ENCODE measurements at regions not wholly inside any gene's neighbourhood (a gene's known extent, or its start where the extent isn't known, plus 50 kb on each side); places are given as distances from the start of the nearest gene placed in this dataset.

DNA sequence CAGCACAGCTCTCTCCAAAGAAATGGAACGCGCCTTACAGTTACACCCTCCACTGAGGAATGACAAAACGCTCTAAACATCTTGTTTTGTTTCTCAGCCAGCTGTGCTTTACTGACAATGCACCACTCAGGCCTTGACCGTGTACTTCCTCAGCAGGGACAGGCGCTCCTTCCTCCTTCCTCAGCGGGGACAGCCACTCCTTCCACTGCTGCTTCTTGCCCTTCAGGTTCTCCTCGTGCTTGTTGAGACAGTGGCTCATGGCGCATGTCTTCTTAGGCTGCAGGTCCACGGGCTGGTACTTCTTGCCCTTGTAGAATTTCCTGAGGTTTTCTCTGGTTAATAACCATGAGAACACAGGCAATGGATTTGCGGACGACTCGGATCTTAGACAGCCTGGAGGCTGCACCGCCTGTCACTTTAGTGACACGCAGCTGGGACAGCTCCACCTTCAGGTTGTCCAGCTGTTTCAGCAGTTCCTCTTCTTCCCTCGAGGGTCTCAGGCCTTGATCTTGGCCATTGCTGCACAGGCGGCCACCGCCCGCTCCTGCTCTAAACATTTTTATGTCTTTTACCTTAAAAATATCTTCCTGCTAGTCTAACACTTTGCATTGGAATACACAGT, 613.8 kb downstream of the BRD1 start:
- DNase-seq, result no peak

GRCh38 chr22:49212466-49212865, 615.2 kb downstream of the BRD1 start:
- DNase-seq, result no peak

DNA sequence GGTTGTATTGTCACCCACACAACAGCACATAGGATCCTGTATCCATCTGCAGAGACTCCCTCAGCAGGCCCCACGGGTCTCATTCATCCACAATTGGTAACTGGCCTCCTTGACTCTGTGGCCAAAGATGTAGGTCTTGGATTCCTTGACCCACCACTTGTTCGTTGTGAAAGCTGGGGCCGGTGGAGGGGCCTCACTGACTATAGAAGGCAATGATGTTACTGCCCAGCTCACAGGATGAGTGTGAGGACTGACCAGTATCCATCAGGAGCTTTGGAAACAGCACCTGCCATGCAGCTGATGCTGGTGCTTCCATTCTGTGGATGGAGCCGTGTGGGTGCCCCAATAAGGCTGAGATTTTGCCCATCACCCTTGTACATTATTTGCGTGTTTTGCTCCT, 615.7 kb downstream of the BRD1 start:
- no peak for DNase-seq

DNA sequence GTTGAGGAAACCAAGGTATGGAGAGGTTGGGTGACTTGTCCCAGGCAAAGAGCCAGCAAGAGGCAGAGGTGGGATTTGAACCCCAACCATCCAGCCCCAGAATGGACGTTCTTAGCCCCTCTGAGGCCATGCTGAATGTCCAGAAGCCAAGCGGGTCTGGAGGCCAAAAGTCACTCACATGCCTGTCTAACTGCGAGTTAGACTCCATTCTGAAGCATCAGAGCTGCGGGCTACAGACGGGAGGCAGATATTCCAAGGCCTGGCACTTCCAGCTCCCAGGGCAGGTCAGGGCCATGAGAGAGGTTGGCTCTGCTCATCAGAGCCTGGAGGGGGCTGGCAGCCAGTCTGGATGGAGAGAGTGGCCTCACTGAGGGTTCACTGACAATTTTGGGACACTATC, 616.5 kb downstream of the BRD1 start:
- no peak for DNase-seq

DNA sequence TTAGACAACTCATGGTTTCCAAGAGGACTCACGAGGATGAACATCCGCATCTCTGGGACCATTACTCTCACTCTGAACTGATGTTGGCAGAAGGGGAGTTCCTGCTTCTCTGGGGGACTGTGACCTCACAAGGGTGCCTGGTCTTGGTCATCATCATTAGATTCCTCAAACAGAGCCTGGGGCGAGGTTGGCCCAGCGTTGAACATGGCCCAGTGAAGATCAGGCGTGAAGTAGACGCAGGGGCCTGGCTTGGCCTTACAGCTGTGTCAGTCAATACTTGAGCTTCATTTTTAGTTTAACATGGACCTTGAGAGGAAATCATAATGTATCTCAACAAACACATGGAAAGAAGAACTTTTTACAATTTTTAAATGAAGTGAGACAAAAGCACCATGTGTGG, 617.1 kb downstream of the BRD1 start:
- DNase-seq, result no peak

- DNase-seq, result no peak
These were observed 618.0 kb downstream of the BRD1 start for GRCh38 chr22:49209452-49210195.

DNA sequence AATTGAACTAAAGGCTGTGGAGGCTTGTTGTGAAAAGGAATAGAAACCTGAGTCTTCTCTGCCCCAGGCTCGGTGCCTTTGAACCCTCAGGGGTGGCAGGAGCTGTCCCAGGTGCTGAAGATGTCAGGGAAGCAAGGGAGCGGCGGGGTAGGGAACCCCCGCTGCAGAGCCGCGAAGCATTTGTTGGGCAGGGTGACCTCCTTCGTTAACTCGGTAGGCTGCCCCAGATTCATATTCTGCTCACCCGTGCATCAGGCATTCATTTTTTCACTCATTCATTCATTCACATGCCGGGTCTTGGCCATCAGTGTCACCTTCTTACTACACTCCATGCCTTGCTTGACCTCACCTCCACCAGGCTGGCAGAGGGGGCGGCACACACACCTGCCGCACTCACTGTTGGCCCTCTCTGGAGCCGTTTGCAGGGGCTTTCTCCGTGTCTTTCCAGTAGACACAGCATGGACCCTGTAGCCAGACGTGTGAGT, 618.9 kb downstream of the BRD1 start:
- no peak for DNase-seq

DNA sequence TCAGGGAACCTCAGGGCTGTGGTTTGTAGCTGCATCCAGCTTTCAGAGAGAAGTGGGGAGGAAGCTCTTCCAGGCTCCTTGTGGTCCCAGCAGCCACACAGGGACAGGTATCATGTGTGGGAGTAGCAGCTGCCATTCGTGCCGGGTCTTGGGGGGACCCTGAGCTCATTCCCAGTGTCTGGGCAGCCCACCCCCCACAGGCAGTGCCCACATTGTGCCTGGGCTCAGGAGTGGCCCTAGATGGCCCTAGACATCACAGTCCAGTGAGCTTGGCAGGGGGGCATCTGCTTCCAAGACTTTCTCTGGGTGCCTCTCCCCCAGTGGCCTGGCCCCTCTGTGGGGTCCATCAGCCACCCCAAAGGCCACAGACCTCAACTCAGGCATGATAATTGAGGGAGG, 619.7 kb downstream of the BRD1 start:
- no peak for DNase-seq

DNA sequence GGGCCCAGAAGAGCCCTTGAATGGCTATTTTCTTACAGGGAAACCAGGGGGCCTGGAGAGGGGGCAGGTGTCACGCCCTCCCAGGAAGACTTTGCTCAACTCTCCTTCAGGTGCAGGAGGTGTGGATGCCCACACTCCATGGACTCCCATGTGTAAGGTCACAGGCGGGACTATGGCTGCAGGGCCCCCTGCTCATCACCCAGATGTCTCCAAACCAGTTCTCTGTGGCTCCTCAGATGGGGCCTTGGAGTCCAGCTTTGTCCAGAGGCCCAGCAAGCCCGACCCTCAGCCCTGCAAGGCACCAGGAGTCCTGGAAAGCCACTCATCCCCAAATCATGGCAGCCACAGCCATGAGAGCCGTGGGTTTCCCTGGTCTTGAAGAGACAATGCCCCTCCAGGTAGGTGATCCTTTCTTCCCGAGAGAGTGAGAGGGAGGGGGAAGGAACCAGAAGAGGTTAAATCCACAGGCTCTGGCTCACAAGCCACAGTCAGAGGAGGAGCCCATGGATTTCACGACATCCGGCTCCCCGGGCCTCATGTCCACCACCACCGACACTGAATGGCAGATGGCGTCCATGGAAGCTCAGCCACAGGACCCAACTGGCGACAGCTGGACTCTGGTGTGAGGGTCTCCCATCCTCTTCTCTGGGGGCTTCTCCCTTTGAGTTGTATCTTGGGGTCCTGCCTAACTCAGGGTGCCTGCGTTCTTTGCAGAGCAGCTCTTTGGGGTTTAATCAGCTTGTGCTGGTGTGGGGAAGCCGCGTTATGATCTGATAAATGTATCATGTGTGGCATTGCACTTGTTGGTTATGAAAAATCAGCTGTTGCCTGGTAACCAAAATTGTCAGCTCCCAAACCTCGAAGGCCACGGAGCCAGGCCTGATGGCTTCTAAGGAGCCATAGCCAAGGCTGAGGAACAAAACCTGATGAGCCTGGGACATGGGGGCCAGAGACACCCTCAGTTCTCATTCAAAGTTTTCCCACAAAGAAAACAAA, 620.4 kb downstream of the BRD1 start:
- no peak for DNase-seq

- no peak for DNase-seq
These were observed 621.4 kb downstream of the BRD1 start for GRCh38 chr22:49206281-49206680.

GRCh38 chr22:49205483-49205800, 622.2 kb downstream of the BRD1 start:
- no peak for DNase-seq

DNA sequence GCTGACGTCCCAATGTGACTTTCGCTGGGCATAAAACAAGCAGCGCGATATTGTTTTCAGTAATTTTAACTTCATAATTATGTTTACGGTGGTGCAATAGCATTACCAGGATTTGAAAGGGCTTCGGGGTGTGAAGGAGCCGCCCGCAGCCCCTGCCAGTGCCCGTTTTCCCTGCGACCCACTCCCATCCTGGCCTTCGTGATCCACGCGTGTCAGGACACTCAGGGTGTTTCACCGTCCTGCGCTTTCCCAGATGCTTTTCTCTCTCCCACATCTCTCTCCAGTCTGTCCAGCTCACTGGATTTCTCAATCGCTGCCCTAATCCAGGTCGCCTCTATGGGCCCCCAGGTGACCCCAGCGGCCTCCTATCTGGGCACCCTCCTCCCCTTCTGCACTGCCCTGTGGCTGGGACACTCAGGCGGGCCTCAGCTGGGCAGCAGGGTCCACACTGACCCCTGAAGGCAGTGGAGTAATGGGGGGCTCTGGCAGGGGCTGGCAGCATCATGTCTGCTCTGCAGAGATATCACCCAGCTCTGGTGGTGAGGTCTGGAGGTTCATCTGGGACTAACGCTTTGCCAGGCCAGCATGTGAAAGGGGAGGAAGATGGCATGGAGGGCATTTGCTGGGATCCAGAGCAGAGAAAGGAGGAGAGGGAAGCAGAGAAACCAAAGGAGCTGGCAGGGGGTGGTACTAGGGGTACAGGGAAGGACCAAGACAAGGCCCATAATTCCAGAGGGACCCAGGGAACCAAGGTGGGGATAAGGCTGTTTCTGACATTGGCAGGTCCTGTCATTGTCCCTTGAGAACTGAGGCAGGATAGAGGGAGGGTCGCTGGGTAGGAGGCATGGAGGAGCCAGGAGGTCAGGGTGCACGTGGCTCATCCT, 622.8 kb downstream of the BRD1 start:
- DNase-seq, result no peak

DNA sequence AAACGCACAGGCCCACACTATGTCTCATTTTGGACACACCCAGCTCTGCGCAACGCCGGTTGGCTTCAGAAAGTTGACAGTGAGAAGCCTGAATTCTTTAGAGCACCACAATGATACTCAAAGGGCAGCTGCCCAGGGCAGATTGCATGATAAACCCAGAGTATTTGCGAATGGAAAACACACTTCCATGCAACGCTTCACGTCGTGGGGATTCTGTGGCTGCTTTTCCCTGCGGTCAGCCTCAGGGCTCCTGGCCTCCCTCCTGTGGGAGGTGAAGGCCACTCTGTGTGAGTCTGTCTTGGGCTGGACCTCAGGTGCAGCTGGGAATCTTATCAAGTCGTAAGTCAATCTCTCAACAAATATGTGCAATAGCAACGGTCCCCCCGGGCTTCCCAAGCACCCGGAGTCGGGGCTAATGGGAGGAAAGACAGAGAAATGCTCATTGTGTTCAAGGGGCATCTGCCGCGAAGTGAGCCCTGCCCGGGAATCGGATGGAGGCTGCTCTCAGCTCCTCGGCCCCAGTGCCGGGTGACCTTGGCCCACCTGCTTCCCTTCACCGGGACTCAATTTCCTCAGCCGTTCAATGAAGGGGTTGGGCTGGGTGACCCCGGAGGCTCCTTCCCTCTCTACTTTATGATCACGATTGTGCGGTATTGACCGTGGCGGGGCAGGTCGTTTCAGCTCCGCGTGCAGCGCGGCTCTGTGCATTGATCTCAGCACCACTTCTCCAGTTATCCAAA, 623.6 kb downstream of the BRD1 start:
- DNase-seq, result no peak

- DNase-seq, result no peak
These were observed 624.4 kb downstream of the BRD1 start for GRCh38 chr22:49203091-49203858.

- DNase-seq, result no peak
These were observed 625.4 kb downstream of the BRD1 start for GRCh38 chr22:49202226-49202625.

DNA sequence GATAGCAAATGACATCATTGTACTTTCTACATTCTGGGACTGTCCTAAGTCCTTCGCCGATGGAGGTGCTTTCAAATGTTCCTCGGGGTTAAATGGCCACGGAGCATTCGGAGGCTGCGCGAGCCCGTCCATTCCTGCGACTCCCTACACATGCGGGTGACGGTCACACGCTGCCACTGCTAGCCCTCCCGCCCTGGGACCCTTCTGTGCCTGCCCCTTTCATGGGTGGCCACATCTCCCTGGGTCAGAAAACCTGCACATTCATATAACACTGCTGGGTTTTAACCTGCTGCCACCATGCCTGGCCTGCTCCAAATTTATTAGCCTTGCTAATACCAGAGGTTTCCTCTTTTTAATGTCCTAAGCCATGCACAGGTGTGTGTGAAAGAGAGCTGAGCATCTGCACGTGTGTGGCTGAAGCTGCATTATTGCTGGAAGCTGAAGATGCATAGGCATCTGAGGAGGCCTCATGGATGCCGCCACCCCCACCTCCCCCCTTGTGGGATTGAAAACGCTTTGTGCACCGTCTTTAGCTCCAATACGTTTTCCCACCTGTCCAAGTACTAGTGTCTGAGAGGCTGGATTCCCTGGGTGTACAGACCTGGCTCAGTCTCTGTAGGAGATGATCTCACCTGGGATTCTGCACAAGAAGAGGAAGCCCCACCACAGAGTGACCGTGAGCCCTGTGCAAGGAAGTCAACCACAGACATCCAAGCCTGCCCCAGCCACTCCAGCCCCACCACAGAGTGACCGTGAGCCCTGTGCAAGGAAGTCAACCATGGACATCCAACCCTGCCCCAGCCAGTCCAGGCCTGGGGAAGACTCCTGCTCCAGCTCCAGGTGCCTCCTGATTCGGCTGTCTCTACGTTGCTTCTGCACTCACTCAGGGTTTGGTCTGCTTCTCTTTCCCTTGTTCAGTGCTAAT, 626.4 kb downstream of the BRD1 start:
- no peak for DNase-seq

DNA sequence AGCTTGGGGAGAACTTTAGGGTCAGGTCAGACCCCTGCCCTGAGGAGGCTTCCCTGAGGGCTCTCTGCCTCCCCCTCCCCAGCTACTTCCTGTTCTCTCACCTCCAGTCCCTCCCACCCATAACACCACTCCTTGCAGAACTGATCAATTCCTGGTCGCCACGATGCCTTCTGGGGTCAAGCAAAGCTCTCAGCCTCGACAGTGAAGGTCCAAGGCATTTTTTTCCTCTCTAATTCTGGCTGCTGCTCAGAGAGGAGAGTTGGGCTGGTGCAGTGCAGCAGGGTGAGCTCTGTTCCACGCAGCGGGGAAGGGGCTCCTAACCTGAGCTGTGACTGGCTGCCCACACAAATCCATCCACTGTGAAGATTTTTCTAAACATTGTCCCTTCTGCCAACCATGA, 628.4 kb downstream of the BRD1 start:
- no peak for DNase-seq

DNA sequence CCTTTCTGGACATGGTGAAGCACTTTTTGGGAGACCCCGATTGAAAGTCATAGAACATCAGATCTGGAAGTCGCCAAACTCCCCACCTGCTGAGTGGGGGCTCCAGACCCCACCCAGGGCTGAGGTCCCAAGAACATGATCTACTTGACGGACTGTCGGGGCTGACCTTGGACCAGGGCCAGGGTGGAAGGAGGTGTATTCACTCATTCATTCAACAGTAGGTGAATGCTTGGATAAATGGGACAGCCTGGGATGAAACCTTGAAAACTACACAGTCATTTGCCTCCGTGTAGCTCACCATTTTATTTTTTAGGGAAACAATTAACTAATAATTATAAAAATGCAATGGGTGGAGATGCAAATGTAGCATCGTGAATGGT, 629.0 kb downstream of the BRD1 start:
- DNase-seq, result no peak

DNA sequence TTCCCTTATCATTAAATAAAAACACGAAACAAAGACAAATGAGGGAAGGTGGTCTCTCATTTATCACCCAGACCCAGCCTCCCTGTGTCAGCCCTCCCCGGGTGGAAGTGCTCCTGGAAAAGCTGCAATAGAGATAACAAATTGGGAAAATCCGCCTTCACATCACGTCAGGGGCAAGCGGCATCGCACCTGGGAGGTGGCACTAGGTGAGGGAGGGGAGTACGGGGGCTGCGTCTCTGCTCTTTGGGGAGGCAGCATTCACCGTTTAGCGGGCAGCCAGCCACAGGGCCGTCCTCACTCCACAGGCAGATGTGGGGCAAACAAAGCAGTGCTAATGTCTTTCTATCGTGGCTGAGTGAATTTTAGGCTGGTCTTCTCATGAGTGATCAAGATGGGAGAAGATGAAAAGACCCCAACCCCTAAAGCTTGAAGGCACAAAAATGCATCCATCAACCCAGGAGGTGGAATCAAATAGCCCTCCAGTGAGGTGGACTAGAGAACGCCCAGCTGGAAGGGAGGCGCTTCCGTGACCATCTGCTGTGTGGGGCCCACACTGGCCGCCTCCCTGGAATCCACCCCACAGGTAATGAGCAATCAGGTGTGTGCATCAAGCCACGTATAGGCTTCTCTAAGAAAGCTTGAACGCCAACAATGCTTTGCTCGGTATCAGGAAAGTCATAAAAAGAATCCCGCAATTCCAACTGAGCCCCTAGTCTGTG, 629.5 kb downstream of the BRD1 start:
- no peak for DNase-seq
